ENCODE measurements at regions not wholly inside any gene's neighbourhood (a gene's known extent, or its start where the extent isn't known, plus 50 kb on each side); places are given as distances from the start of the nearest gene placed in this dataset.

- Histone ChIP-seq H3K9ac (ENCODE audit: low read depth, low read length) (no peak overlapping the region), H3K27me3 (ENCODE audit: control insufficient read depth, insufficient read depth, low read length) (no peaks in the 10 kb centered on the region), H3K4me1 (ENCODE audit: control insufficient read depth, insufficient read depth, low read length) (no peaks in the 10 kb centered on the region), H3K36me3 (ENCODE audit: insufficient read depth, low read length) (no peaks in the 10 kb centered on the region), H3K4me3 (ENCODE audit: low read length) (no peak overlapping the region), H3K4me2 (ENCODE audit: low read length) (no peak overlapping the region), H3K9me3 (replicated peaks; ENCODE audit: low read length) (no peaks in the 10 kb centered on the region)
Measured at GRCh38 chr4:127081041-127081440, 551.7 kb upstream of the INTU start.

- Histone ChIP-seq H3K9me3 (replicated peaks; ENCODE audit: low read length) (no peaks in the 10 kb centered on the region), H3K9ac (ENCODE audit: low read depth, low read length) (no peak overlapping the region), H3K4me3 (ENCODE audit: low read length) (no peak overlapping the region), H3K27me3 (ENCODE audit: control insufficient read depth, insufficient read depth, low read length) (no peaks in the 10 kb centered on the region), H3K36me3 (ENCODE audit: insufficient read depth, low read length) (no peaks in the 10 kb centered on the region), H3K4me2 (ENCODE audit: low read length) (no peak overlapping the region), H3K4me1 (ENCODE audit: control insufficient read depth, insufficient read depth, low read length) (no peaks in the 10 kb centered on the region)
Measured at GRCh38 chr4:127082986-127083385, 549.8 kb upstream of the INTU start.

GRCh38 chr4:127084666-127085065 lies 548.1 kb upstream of the INTU start:
- Histone ChIP-seq H3K4me1 (ENCODE audit: control insufficient read depth, insufficient read depth, low read length) (no peaks in the 10 kb centered on the region), H3K4me3 (ENCODE audit: low read length) (no peak overlapping the region), H3K9ac (ENCODE audit: low read depth, low read length) (no peak overlapping the region), H3K27me3 (ENCODE audit: control insufficient read depth, insufficient read depth, low read length) (no peaks in the 10 kb centered on the region), H3K4me2 (ENCODE audit: low read length) (no peak overlapping the region), H3K9me3 (replicated peaks; ENCODE audit: low read length) (no peaks in the 10 kb centered on the region), H3K36me3 (ENCODE audit: insufficient read depth, low read length) (no peaks in the 10 kb centered on the region)

DNA sequence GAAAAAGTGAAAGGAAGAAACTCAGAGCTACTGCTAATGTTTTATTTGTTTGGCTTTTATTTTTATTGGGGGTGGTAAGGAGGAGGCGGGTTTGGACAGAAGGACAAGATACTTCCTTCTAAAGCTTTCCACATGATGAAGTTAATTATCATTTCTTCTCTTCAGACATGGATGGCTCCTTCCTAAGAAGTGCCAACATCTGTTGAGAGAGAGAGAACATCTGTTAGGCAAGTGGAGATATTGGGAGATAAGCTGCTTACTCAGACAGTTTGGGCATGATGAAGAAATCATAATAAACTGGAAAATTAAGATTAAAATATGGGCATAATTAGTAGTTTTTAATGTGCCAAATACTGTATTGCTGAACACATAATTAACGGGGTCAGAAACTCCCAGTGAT lies 535.7 kb upstream of the INTU start:
- H3K4me2 ChIP-seq (ENCODE audit: low read length): no peak overlapping the region
- no peaks in the 10 kb centered on the region for H3K27me3 ChIP-seq (ENCODE audit: control insufficient read depth, insufficient read depth, low read length)
- H3K9me3 ChIP-seq (replicated peaks; ENCODE audit: low read length): no peaks in the 10 kb centered on the region
- H3K4me3 ChIP-seq (ENCODE audit: low read length): no peak overlapping the region
- H3K36me3 ChIP-seq (ENCODE audit: insufficient read depth, low read length): no peaks in the 10 kb centered on the region
- no peak overlapping the region for H3K9ac ChIP-seq (ENCODE audit: low read depth, low read length)
- H3K4me1 ChIP-seq (ENCODE audit: control insufficient read depth, insufficient read depth, low read length): no peaks in the 10 kb centered on the region

DNA sequence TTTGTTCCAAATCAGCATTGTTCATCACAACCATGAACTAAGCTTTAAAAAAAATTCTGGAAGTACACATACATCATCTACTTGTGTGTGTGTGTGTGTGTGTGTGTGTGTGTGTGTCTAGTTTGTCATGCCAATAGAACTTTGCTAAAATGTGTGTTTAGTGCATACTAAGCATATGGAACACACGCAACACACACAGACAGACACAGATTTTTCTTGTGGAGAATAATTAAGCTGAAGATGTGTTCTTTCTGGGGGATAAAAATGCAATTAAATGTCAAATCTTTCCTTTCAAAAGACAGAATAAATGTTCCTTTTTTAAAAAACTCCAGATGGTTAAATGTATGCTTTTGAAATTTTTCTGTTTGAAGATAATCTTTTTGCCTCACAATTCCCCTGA lies 530.4 kb upstream of the INTU start:
- Histone ChIP-seq H3K36me3 (ENCODE audit: insufficient read depth, low read length) (no peaks in the 10 kb centered on the region), H3K9me3 (replicated peaks; ENCODE audit: low read length) (no peaks in the 10 kb centered on the region), H3K4me3 (ENCODE audit: low read length) (no peak overlapping the region), H3K27me3 (ENCODE audit: control insufficient read depth, insufficient read depth, low read length) (no peaks in the 10 kb centered on the region), H3K4me2 (ENCODE audit: low read length) (no peak overlapping the region), H3K9ac (ENCODE audit: low read depth, low read length) (no peak overlapping the region), H3K4me1 (ENCODE audit: control insufficient read depth, insufficient read depth, low read length) (no peaks in the 10 kb centered on the region)

- no peaks in the 10 kb centered on the region for H3K27me3 ChIP-seq (ENCODE audit: control insufficient read depth, insufficient read depth, low read length)
- no peak overlapping the region for H3K4me2 ChIP-seq (ENCODE audit: low read length)
- no peak overlapping the region for H3K4me3 ChIP-seq (ENCODE audit: low read length)
- H3K9ac ChIP-seq (ENCODE audit: low read depth, low read length): no peak overlapping the region
- no peaks in the 10 kb centered on the region for H3K4me1 ChIP-seq (ENCODE audit: control insufficient read depth, insufficient read depth, low read length)
- no peaks in the 10 kb centered on the region for H3K36me3 ChIP-seq (ENCODE audit: insufficient read depth, low read length)
- no peaks in the 10 kb centered on the region for H3K9me3 ChIP-seq (replicated peaks; ENCODE audit: low read length)
Measured at GRCh38 chr4:127103681-127104115, 529.1 kb upstream of the INTU start.

DNA sequence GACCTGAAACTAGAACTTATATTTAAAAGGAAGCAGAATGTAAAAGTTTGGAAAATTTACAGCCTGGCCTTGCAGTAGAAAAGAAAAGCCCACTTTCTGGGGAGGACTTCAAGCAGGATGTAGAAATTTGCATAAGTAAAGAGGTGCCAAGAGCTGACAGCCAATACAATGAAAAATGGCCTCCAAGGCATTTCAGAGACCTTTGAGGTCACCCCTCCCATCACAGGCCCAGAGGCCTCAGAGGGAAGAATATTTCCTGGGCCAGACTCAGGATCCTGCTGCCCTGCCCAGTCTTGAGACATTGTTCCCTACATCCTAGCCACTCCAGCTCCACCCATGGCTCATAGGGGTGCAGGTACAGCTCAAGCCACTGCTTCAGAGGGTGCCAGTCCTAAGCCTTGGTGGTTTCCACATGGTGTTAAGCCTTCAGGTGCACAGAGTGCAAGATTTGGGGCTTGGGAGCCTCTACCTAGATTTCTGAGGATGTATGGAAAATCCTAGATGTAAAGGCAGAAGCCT lies 518.9 kb upstream of the INTU start:
- Histone ChIP-seq H3K4me1 (ENCODE audit: control insufficient read depth, insufficient read depth, low read length) (no peaks in the 10 kb centered on the region), H3K9me3 (replicated peaks; ENCODE audit: low read length) (no peaks in the 10 kb centered on the region), H3K27me3 (ENCODE audit: control insufficient read depth, insufficient read depth, low read length) (no peaks in the 10 kb centered on the region), H3K36me3 (ENCODE audit: insufficient read depth, low read length) (no peaks in the 10 kb centered on the region), H3K4me3 (ENCODE audit: low read length) (no peak overlapping the region), H3K4me2 (ENCODE audit: low read length) (no peak overlapping the region), H3K9ac (ENCODE audit: low read depth, low read length) (no peak overlapping the region)

DNA sequence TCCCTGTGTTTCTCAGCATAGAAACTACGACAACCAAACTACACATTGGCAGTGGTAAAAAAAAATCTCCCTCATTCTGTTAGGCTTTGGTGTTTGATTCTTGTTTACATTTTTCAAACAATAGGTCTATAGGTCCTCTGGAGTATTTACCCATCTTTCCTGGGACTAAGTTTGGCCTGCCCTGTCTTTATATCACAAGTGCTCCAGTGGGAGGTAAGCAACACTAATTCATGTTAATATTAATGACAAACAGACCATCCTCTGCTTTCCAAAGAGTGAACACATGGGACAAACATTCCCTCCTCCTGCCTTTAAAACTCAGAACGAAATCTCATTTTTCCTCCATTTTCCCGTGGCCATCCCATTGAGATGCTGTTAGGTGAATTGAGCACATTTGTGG lies 514.1 kb upstream of the INTU start:
- no peaks in the 10 kb centered on the region for H3K9me3 ChIP-seq (replicated peaks; ENCODE audit: low read length)
- no peak overlapping the region for H3K4me2 ChIP-seq (ENCODE audit: low read length)
- H3K4me1 ChIP-seq (ENCODE audit: control insufficient read depth, insufficient read depth, low read length): no peaks in the 10 kb centered on the region
- no peak overlapping the region for H3K4me3 ChIP-seq (ENCODE audit: low read length)
- H3K36me3 ChIP-seq (ENCODE audit: insufficient read depth, low read length): no peaks in the 10 kb centered on the region
- H3K9ac ChIP-seq (ENCODE audit: low read depth, low read length): no peak overlapping the region
- H3K27me3 ChIP-seq (ENCODE audit: control insufficient read depth, insufficient read depth, low read length): no peaks in the 10 kb centered on the region

DNA sequence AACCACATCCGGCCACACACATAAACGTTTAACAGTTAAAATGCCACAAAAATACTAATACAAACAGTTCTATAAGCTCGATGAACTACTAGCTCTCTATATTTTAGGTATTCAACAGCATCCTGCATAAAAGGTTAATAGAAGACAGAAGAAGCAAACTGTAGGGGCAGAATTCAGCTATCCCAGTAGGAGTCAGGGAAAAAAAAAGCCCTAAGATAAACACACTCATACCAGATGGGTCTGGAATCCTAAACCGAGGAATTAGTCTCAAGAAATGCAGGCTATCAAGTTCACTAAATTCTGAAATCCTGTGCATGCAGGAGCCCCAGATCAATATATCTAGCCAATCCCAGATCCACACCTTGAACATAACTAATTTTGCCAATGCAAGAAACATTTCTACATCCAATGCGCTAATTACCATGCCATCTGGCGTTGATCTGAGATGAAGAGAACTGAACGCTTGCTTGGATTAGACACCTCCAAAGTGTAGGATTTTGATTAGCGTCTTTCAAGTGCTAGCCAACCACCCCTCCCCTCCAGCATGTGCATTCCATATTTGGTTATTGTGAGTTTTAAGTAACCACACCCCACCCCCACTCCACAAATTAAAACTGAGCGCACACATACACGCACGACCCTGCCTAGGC lies 512.2 kb upstream of the INTU start:
- Histone ChIP-seq H3K4me2 (ENCODE audit: low read length) (no peak overlapping the region), H3K9me3 (replicated peaks; ENCODE audit: low read length) (no peaks in the 10 kb centered on the region), H3K9ac (ENCODE audit: low read depth, low read length) (no peak overlapping the region), H3K27me3 (ENCODE audit: control insufficient read depth, insufficient read depth, low read length) (no peaks in the 10 kb centered on the region), H3K36me3 (ENCODE audit: insufficient read depth, low read length) (no peaks in the 10 kb centered on the region), H3K4me1 (ENCODE audit: control insufficient read depth, insufficient read depth, low read length) (no peaks in the 10 kb centered on the region), H3K4me3 (ENCODE audit: low read length) (no peak overlapping the region)

GRCh38 chr4:127124919-127125318 lies 507.8 kb upstream of the INTU start:
- Histone ChIP-seq H3K4me1 (ENCODE audit: control insufficient read depth, insufficient read depth, low read length) (no peaks in the 10 kb centered on the region), H3K4me2 (ENCODE audit: low read length) (no peak overlapping the region), H3K9ac (ENCODE audit: low read depth, low read length) (no peak overlapping the region), H3K9me3 (replicated peaks; ENCODE audit: low read length) (no peaks in the 10 kb centered on the region), H3K4me3 (ENCODE audit: low read length) (no peak overlapping the region), H3K36me3 (ENCODE audit: insufficient read depth, low read length) (no peaks in the 10 kb centered on the region), H3K27me3 (ENCODE audit: control insufficient read depth, insufficient read depth, low read length) (no peaks in the 10 kb centered on the region)

DNA sequence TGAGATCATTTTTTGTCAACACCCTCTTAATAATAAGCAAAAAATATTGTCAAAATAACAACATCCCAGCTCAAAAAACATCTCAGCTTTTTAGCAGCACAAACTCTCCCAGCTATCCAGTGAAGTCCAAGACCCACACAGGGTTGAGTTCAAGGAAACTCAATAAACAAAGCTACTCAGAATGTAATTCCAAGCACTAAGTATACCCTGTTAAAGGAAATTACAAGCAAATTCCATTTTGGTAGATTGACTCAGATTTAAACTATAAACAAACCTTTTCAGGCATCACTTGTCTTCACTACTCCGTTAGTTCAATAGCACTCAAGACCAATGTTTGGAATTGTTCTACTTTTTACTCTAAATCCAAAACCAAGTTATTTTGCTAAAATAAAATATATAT lies 506.0 kb upstream of the INTU start:
- Histone ChIP-seq H3K4me3 (ENCODE audit: low read length) (no peak overlapping the region), H3K9ac (ENCODE audit: low read depth, low read length) (no peak overlapping the region), H3K36me3 (ENCODE audit: insufficient read depth, low read length) (no peaks in the 10 kb centered on the region), H3K4me2 (ENCODE audit: low read length) (no peak overlapping the region), H3K9me3 (replicated peaks; ENCODE audit: low read length) (no peaks in the 10 kb centered on the region), H3K27me3 (ENCODE audit: control insufficient read depth, insufficient read depth, low read length) (no peaks in the 10 kb centered on the region), H3K4me1 (ENCODE audit: control insufficient read depth, insufficient read depth, low read length) (no peaks in the 10 kb centered on the region)

GRCh38 chr4:127131527-127131926 lies 501.2 kb upstream of the INTU start:
- no peaks in the 10 kb centered on the region for H3K36me3 ChIP-seq (ENCODE audit: insufficient read depth, low read length)
- no peak overlapping the region for H3K4me3 ChIP-seq (ENCODE audit: low read length)
- no peak overlapping the region for H3K9ac ChIP-seq (ENCODE audit: low read depth, low read length)
- no peaks in the 10 kb centered on the region for H3K4me1 ChIP-seq (ENCODE audit: control insufficient read depth, insufficient read depth, low read length)
- no peaks in the 10 kb centered on the region for H3K27me3 ChIP-seq (ENCODE audit: control insufficient read depth, insufficient read depth, low read length)
- no peak overlapping the region for H3K4me2 ChIP-seq (ENCODE audit: low read length)
- no peaks in the 10 kb centered on the region for H3K9me3 ChIP-seq (replicated peaks; ENCODE audit: low read length)

Measured in skeletal muscle satellite cell (primary cell).